CD14-positive monocyte (primary cell): ENCODE measurements at regions not wholly inside any gene's neighbourhood (a gene's known extent, or its start where the extent isn't known, plus 50 kb on each side); places are given as distances from the start of the nearest gene placed in this dataset.

Source experiments
- DNase-seq, 3 donors: peaks; one replicate each; pipeline ENCODE4 v3.0.0-alpha.2; 2011 to 2022
- H2AFZ ChIP-seq: 2 replicates; pipeline ENCODE4 v1.6.0; 2012; ENCODE audit warnings: mild to moderate bottlenecking, low read depth, low read length, inconsistent platforms; ENCODE audit not compliant: insufficient read depth, poor library complexity, severe bottlenecking
- H3K27ac ChIP-seq, 2 donors: 1 replicate in 1 of 2; 2 replicates in 1 of 2; pipeline ENCODE4 v1.5.1; 2012 to 2013; ENCODE audit warnings: low read length in 2 of 2, control low read depth in 1 of 2, inconsistent platforms in 1 of 2, low read depth in 1 of 2, mild to moderate bottlenecking in 1 of 2
- H3K27me3 ChIP-seq, 2 donors: one replicate each; pipeline versions ENCODE4 v1.6.0 to v1.6.1; 2011 to 2013; ENCODE audit warnings: low read length in 2 of 2; ENCODE audit not compliant: control insufficient read depth in 2 of 2, insufficient read depth in 2 of 2
- H3K36me3 ChIP-seq, 2 donors: replicated peaks in 1 of 2; 1 replicate in 1 of 2; 2 replicates in 1 of 2; pipeline versions ENCODE4 v1.5.1 to v1.6.1; 2012 to 2013; ENCODE audit warnings: low read length in 2 of 2, control low read depth in 1 of 2, inconsistent platforms in 1 of 2, mild to moderate bottlenecking in 1 of 2; ENCODE audit not compliant: insufficient read depth in 2 of 2, control insufficient read depth in 1 of 2
- H3K4me1 ChIP-seq, 2 donors: 1 replicate in 1 of 2; 2 replicates in 1 of 2; pipeline versions ENCODE4 v1.5.1 to v1.6.1; 2012 to 2013; ENCODE audit warnings: low read length in 2 of 2, control low read depth in 1 of 2, inconsistent platforms in 1 of 2, mild to moderate bottlenecking in 1 of 2, moderate library complexity in 1 of 2; ENCODE audit not compliant: insufficient read depth in 2 of 2, control insufficient read depth in 1 of 2
- H3K4me2 ChIP-seq: replicated peaks from 2 replicates; pipeline ENCODE3; 2012; ENCODE audit warnings: low read length, moderate library complexity, mild to moderate bottlenecking; ENCODE audit not compliant: poor library complexity, severe bottlenecking; ENCODE audit errors: extremely low read depth
- H3K4me3 ChIP-seq, 3 experiments: fragments of 200-600 bp in 1 of 3; sonication (generic) in 1 of 3; replicated peaks in 1 of 3; 1 replicate in 2 of 3; 2 replicates in 1 of 3; pipeline ENCODE4 v1.5.1; 2011 to 2013; ENCODE audit warnings: low read length in 3 of 3, mild to moderate bottlenecking in 3 of 3, control low read depth in 2 of 3, low read depth in 2 of 3, inconsistent platforms in 1 of 3, moderate library complexity in 1 of 3
- H3K79me2 ChIP-seq: 2 replicates; pipeline ENCODE4 v1.6.0; 2012; ENCODE audit warnings: mild to moderate bottlenecking, control low read depth, inconsistent platforms, low read length, moderate library complexity; ENCODE audit not compliant: insufficient read depth
- H3K9ac ChIP-seq: 2 replicates; pipeline ENCODE4 v1.6.0; 2017; ENCODE audit warnings: low read length, mild to moderate bottlenecking; ENCODE audit not compliant: insufficient read depth, poor library complexity, severe bottlenecking
- H3K9me3 ChIP-seq, 2 donors: replicated peaks in 1 of 2; 1 replicate in 1 of 2; 2 replicates in 1 of 2; pipeline versions ENCODE4 v1.5.1 to v1.6.1; 2012 to 2013; ENCODE audit warnings: low read length in 2 of 2, control low read depth in 1 of 2; ENCODE audit not compliant: control insufficient read depth in 1 of 2, insufficient read depth in 1 of 2
- H4K20me1 ChIP-seq: 2 replicates; pipeline ENCODE4 v1.6.0; 2012; ENCODE audit warnings: mild to moderate bottlenecking, low read length, control low read depth, moderate library complexity; ENCODE audit not compliant: insufficient read depth
- H3K27ac Mint-ChIP-seq, 7 donors: one replicate each; pipeline ENCODE4 v1.8.0; 2020; ENCODE audit warnings: mild to moderate bottlenecking in 7 of 7, mixed read lengths in 7 of 7, moderate library complexity in 6 of 7, inconsistent platforms in 2 of 7
- H3K27me3 Mint-ChIP-seq, 3 donors: one replicate each; pipeline ENCODE4 v1.8.0; 2021 to 2022; ENCODE audit warnings: low read depth in 3 of 3, mild to moderate bottlenecking in 3 of 3, mixed read lengths in 3 of 3, moderate library complexity in 3 of 3, inconsistent platforms in 1 of 3
- H3K36me3 Mint-ChIP-seq, 2 donors: one replicate each; pipeline ENCODE4 v1.8.0; 2020; ENCODE audit warnings: mixed read lengths in 2 of 2, inconsistent platforms in 1 of 2, mild to moderate bottlenecking in 1 of 2
- H3K4me1 Mint-ChIP-seq: one replicate; pipeline ENCODE4 v1.8.0; 2020; ENCODE audit warnings: mild to moderate bottlenecking, mixed read lengths
- H3K4me3 Mint-ChIP-seq, 2 donors: one replicate each; pipeline ENCODE4 v1.8.0; 2020; ENCODE audit warnings: mild to moderate bottlenecking in 2 of 2, mixed read lengths in 2 of 2, moderate library complexity in 1 of 2
- H3K9me3 Mint-ChIP-seq, 7 donors: one replicate each; pipeline ENCODE4 v1.8.0; 2020 to 2022; ENCODE audit warnings: mixed read lengths in 7 of 7, mild to moderate bottlenecking in 6 of 7, moderate library complexity in 6 of 7, inconsistent platforms in 2 of 7
- CTCF ChIP-seq: fragments of 200-600 bp; IDR thresholded peaks from one replicate; pipeline ENCODE4 v1.8.0; 2022; ENCODE audit warnings: antibody characterized with exemption, mild to moderate bottlenecking
- WGBS: methylation state at CpG from one replicate; pipeline ENCODE4 v1.1.5; 2013; ENCODE audit warnings: missing lambda C conversion rate; ENCODE audit not compliant: insufficient coverage; 5-methylcytosine and 5-hydroxymethylcytosine counted together
- intact Hi-C, 2 donors: fragments of 100-400 bp; cut with micrococcal nuclease; formaldehyde crosslinking; loops; one replicate each; pipeline versions ENCODE4 v1.15.0 to v1.15.1; 2023

DNA sequence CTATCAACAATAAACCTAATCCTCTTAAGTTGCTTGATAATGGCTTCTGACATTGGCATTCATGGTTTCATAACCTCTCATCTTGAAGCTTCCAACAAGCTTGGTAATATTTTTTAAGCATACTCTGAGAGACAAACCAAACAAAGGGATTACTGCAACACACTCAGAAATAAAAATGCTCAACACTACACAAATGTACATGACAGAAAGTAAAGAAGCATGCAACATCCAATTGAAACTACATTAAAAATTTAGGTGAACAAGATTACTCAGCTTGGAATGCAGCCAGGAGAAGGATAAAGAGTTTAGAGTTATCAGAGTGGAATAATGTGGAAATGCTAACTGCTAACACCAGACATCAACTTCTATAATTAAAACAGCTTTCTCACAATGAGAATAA, 1136.6 kb upstream of the PABPC4L start:
- H3K27me3 Mint-ChIP-seq = no peaks in the 10 kb centered on the region
- no peak overlapping the region for H3K4me2 ChIP-seq
- no peaks in the 10 kb centered on the region for H3K36me3 ChIP-seq
- no peaks in the 10 kb centered on the region for H3K4me1 Mint-ChIP-seq
- intact Hi-C loops = no loop called here
- no peaks in the 10 kb centered on the region for H3K4me1 ChIP-seq
- H3K79me2 ChIP-seq = no peaks in the 10 kb centered on the region
- no peak overlapping the region for H3K9ac ChIP-seq
- no peak overlapping the region for H3K27ac Mint-ChIP-seq
- no peaks in the 10 kb centered on the region for H3K36me3 Mint-ChIP-seq
- H3K27me3 ChIP-seq = no peaks in the 10 kb centered on the region
- H3K27ac ChIP-seq = no peak overlapping the region
- no peak overlapping the region for H2AFZ ChIP-seq
- TF ChIP-seq CTCF = no peak
- no peak overlapping the region for H3K4me3 Mint-ChIP-seq
- no peaks in the 10 kb centered on the region for H4K20me1 ChIP-seq
- H3K9me3 ChIP-seq = no peaks in the 10 kb centered on the region
- no peak for DNase-seq
- H3K9me3 Mint-ChIP-seq = no peaks in the 10 kb centered on the region
- H3K4me3 ChIP-seq = no peak overlapping the region

DNA sequence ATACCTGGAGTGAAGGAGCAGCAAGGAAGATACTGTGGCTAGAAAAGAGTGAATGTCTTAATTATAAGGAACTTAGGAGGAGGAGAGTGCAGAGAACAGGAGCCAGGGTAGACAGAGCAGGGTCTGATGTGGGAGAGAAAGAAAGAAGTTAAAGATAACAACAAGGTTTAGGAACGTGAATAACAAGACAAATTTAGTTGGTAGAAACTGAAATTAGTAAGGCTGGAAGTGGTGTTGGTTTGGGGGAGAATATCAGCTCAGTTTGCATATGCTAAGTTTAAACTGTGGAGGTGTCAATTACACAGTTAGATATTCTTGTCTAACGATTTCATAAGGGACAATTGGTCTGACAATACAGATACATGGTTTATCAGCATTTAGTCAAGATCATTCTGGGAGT, 1123.7 kb upstream of the PABPC4L start:
- WGBS = 61% methylated on average over 2 of the region's 2 CpGs
- no peak overlapping the region for H3K27ac ChIP-seq

More for the DNA sequence above, 1123.7 kb upstream of the PABPC4L start:
- H3K9me3 ChIP-seq = peaks cover 0 to 3% of the 10 kb centered on the region in 2 donors
- Mint-ChIP-seq H3K27ac (no peak overlapping the region), H3K9me3 (peaks cover 0 to 6% (median 3%) of the 10 kb centered on the region in 7 donors), H3K4me3 (no peak overlapping the region), H3K27me3 (peaks cover 0 to 2% (median 0%) of the 10 kb centered on the region in 3 donors), H3K4me1 (no peaks in the 10 kb centered on the region), H3K36me3 (no peaks in the 10 kb centered on the region)
- H2AFZ ChIP-seq = no peak overlapping the region
- no peak for DNase-seq
- H3K27me3 ChIP-seq = no peaks in the 10 kb centered on the region
- H3K9ac ChIP-seq = no peak overlapping the region
- no peaks in the 10 kb centered on the region for H4K20me1 ChIP-seq
- no peaks in the 10 kb centered on the region for H3K4me1 ChIP-seq
- H3K4me3 ChIP-seq = no peak overlapping the region
- intact Hi-C loops = no loop called here
- H3K4me2 ChIP-seq = no peak overlapping the region
- TF ChIP-seq CTCF = no peak
- no peaks in the 10 kb centered on the region for H3K79me2 ChIP-seq
- H3K36me3 ChIP-seq = no peaks in the 10 kb centered on the region
